ENCODE measurements at regions not wholly inside any gene's neighbourhood (a gene's known extent, or its start where the extent isn't known, plus 50 kb on each side); places are given as distances from the start of the nearest gene placed in this dataset.

DNA sequence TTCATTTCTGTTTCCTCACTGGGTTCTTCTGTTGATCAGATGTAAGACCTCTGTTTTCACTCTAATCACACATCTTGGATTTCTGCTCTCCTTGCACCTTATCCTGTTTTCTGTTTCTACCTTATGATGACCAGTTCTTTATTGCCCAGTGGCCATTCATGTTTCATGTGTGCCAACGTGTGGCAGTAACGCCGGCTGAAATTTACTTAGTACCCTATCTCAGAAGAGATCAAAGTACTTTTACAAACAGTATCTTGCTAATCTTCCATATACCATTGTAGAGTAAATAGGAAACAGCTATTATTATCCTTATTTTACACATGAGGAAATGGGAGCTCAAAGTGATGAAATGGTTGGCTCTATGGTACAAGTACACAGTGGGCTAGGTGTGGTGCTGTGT, 74.0 kb downstream of the GATA3 start:
- Histone ChIP-seq H3K4me3 (ENCODE audit: low read length in 2 of 2) (no peak overlapping the region), H3K27ac (ENCODE audit: low read length) (no peak overlapping the region), H3K9me3 (ENCODE audit: control insufficient read depth in 2 of 2, low read length in 2 of 2) (peaks cover 0 to 2% of the 10 kb centered on the region in 2 donors), H3K36me3 (ENCODE audit: control insufficient read depth in 2 of 2, insufficient read depth in 2 of 2, low read length in 2 of 2) (no peaks in the 10 kb centered on the region), H3K9ac (ENCODE audit: low read length in 2 of 2) (no peak overlapping the region), H3K27me3 (ENCODE audit: control insufficient read depth in 1 of 2, insufficient read depth in 2 of 2, low read length in 2 of 2) (no peaks in the 10 kb centered on the region), H3K4me1 (ENCODE audit: control insufficient read depth, insufficient read depth, low read length) (no peaks in the 10 kb centered on the region)

DNA sequence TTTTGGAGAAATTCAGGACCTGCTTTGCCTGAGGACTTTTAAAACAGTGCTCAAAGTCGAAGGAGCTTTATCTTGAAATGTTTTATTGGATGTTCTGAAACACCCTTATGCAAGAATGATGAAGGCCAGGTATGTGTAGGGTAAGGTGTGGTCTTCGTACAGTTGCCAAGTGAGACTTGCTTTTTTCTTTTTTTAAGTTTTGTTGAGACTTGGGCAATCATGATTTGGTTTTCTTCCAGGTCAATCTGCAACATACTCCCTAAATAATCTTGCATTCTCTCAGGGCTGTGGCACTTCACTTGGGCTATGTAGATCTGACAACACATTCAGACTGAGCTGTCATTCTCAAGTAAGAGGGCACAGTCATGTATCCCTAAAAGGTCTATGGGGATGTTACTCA, 75.0 kb downstream of the GATA3 start:
- H3K9me3 ChIP-seq (ENCODE audit: control insufficient read depth in 2 of 2, low read length in 2 of 2), result peaks cover 0 to 2% of the 10 kb centered on the region in 2 donors
- no peak overlapping the region for H3K27ac ChIP-seq (ENCODE audit: low read length)
- no peak overlapping the region for H3K4me3 ChIP-seq (ENCODE audit: low read length in 2 of 2)
- no peaks in the 10 kb centered on the region for H3K4me1 ChIP-seq (ENCODE audit: control insufficient read depth, insufficient read depth, low read length)
- H3K27me3 ChIP-seq (ENCODE audit: control insufficient read depth in 1 of 2, insufficient read depth in 2 of 2, low read length in 2 of 2), result no peaks in the 10 kb centered on the region
- H3K9ac ChIP-seq (ENCODE audit: low read length in 2 of 2), result no peak overlapping the region
- no peaks in the 10 kb centered on the region for H3K36me3 ChIP-seq (ENCODE audit: control insufficient read depth in 2 of 2, insufficient read depth in 2 of 2, low read length in 2 of 2)

DNA sequence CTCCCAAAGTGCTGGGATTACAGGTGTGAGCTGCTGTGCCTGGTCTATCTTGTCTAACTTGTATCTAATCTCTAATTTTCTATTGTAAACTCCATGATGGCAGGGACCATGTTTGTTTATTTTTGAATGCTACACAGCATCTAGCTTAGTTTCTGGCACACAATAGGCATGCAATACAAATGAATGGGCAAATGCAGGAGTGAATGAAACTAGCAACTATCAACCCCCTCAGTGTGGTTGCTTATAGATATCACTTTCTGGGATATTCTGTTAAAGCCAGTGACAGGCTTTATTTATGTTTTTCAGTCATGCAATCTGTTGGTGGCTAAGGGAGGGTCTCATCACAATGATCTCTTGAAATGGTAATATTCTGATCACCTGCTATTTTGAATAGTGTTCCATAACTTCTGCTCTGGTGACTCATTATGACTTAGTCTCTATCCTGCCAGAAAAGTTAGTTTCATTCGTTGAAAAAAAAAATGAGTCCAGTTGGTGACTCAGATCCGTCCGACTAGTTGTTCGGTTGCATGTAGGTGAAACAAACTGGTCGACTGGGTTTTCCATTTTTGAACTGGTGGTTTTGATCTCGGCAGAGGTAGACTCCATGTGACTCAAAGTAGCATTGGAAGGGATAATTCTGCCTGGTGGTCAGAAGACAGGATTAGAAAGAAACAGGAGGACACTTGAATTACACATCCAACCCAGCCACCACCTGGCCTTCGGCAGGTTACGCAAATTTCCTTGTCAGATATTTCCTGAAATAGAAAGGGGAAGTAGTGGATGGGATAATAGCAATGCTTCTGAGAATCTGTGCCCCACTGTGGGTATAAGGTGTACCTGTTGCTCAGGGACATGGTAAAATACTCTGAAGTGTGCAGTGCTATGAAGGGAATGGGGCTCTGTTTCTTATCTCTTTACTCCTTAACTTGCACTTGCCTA, 76.8 kb downstream of the GATA3 start:
- Histone ChIP-seq H3K4me1 (ENCODE audit: control insufficient read depth, insufficient read depth, low read length) (no peaks in the 10 kb centered on the region), H3K4me3 (ENCODE audit: low read length in 2 of 2) (no peak overlapping the region), H3K36me3 (ENCODE audit: control insufficient read depth in 2 of 2, insufficient read depth in 2 of 2, low read length in 2 of 2) (no peaks in the 10 kb centered on the region), H3K9ac (ENCODE audit: low read length in 2 of 2) (no peak overlapping the region), H3K9me3 (ENCODE audit: control insufficient read depth in 2 of 2, low read length in 2 of 2) (peaks cover 0 to 2% of the 10 kb centered on the region in 2 donors), H3K27ac (ENCODE audit: low read length) (no peak overlapping the region), H3K27me3 (ENCODE audit: control insufficient read depth in 1 of 2, insufficient read depth in 2 of 2, low read length in 2 of 2) (no peaks in the 10 kb centered on the region)

DNA sequence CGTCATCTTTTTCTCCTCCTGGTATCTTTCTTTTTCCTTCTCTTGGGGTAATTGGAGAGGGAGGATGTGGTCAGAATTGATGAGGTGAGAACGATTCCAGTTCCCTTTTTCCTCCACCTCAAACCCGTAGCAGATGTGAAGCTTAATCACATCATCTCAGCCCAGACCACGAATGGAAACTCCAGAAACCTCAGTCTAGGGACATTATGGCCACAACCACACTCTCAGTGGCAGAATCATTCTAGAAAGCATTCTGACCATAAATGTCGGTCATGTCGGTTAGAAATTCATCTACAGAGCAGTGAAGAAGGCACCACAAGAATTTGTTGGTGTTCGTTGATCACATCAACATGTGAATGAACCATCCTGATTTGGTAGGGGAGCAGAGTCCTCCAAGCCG, 78.7 kb downstream of the GATA3 start:
- Histone ChIP-seq H3K27me3 (ENCODE audit: control insufficient read depth in 1 of 2, insufficient read depth in 2 of 2, low read length in 2 of 2) (no peaks in the 10 kb centered on the region), H3K4me1 (ENCODE audit: control insufficient read depth, insufficient read depth, low read length) (no peaks in the 10 kb centered on the region), H3K36me3 (ENCODE audit: control insufficient read depth in 2 of 2, insufficient read depth in 2 of 2, low read length in 2 of 2) (no peaks in the 10 kb centered on the region), H3K4me3 (ENCODE audit: low read length in 2 of 2) (no peak overlapping the region), H3K9me3 (ENCODE audit: control insufficient read depth in 2 of 2, low read length in 2 of 2) (peaks cover 0 to 2% of the 10 kb centered on the region in 2 donors), H3K27ac (ENCODE audit: low read length) (no peak overlapping the region), H3K9ac (ENCODE audit: low read length in 2 of 2) (no peak overlapping the region)

DNA sequence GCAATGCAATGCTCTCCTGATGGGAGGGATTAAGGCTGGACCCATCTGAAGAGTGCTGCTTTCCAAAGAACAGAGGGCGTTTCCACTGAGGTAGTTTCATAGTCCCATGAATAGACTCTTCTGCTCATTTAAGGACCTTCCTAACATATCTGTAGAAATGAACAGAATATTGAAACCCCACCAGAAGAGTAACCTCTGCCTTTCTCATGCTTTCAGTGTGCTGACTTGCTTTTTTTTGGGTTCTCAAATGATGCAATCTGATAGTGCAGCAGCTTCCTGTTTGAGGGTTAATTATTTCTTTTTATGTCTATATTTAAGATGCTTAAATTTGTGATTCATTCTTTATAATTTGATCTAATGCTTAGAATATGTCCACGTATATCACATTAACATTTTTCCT, 82.2 kb downstream of the GATA3 start:
- no peak overlapping the region for H3K27ac ChIP-seq (ENCODE audit: low read length)
- no peak overlapping the region for H3K4me3 ChIP-seq (ENCODE audit: low read length in 2 of 2)
- no peaks in the 10 kb centered on the region for H3K4me1 ChIP-seq (ENCODE audit: control insufficient read depth, insufficient read depth, low read length)
- no peaks in the 10 kb centered on the region for H3K36me3 ChIP-seq (ENCODE audit: control insufficient read depth in 2 of 2, insufficient read depth in 2 of 2, low read length in 2 of 2)
- peaks cover 1 to 3% of the 10 kb centered on the region in 2 donors for H3K9me3 ChIP-seq (ENCODE audit: control insufficient read depth in 2 of 2, low read length in 2 of 2)
- H3K9ac ChIP-seq (ENCODE audit: low read length in 2 of 2), result no peak overlapping the region
- H3K27me3 ChIP-seq (ENCODE audit: control insufficient read depth in 1 of 2, insufficient read depth in 2 of 2, low read length in 2 of 2), result no peaks in the 10 kb centered on the region

DNA sequence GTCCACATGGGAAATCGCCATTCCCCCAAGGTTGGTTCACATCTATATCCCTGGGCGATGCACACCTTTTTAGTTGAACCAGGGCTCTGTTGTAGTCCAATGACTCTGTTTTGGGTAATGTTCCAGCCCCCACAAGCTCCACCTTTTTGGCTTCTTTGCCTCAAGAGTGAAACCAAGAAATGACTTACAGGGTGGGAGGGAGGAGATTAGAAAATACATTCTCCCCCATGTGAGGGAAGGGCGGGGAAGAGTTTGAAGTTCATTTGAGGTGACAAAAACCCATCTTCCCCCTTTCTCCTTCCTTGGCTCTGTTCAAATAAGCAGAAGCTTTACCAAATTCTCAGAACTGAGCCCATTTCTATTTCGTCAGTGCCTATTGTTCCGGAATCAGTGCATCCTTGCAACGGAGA, 82.8 kb downstream of the GATA3 start:
- Histone ChIP-seq H3K4me3 (ENCODE audit: low read length in 2 of 2) (no peak overlapping the region), H3K27ac (ENCODE audit: low read length) (no peak overlapping the region), H3K9me3 (ENCODE audit: control insufficient read depth in 2 of 2, low read length in 2 of 2) (peaks cover 0 to 3% of the 10 kb centered on the region in 2 donors), H3K27me3 (ENCODE audit: control insufficient read depth in 1 of 2, insufficient read depth in 2 of 2, low read length in 2 of 2) (no peaks in the 10 kb centered on the region), H3K4me1 (ENCODE audit: control insufficient read depth, insufficient read depth, low read length) (no peaks in the 10 kb centered on the region), H3K9ac (ENCODE audit: low read length in 2 of 2) (no peak overlapping the region), H3K36me3 (ENCODE audit: control insufficient read depth in 2 of 2, insufficient read depth in 2 of 2, low read length in 2 of 2) (no peaks in the 10 kb centered on the region)

DNA sequence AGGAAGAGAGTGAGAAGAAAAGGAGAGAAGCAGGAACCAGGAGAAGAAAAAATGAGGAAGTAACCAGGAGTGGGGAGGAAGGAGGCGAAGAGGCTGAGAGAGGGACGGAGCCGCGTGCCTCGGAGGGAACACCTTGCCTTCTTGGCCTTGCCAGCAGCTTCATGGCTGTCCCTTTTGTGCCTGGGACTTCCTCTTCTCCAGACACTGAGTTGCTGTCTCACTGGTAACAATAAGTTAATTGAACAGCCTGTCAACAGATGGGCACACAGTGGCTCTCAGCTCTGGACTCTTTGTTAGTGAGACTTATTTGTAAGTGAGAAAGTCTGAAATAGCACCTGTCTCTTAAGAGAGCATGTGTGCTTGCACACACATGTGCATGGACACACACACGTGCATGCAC, 83.2 kb downstream of the GATA3 start:
- no peaks in the 10 kb centered on the region for H3K27me3 ChIP-seq (ENCODE audit: control insufficient read depth in 1 of 2, insufficient read depth in 2 of 2, low read length in 2 of 2)
- H3K4me1 ChIP-seq (ENCODE audit: control insufficient read depth, insufficient read depth, low read length), result no peaks in the 10 kb centered on the region
- H3K27ac ChIP-seq (ENCODE audit: low read length), result no peak overlapping the region
- no peak overlapping the region for H3K9ac ChIP-seq (ENCODE audit: low read length in 2 of 2)
- H3K4me3 ChIP-seq (ENCODE audit: low read length in 2 of 2), result no peak overlapping the region
- no peaks in the 10 kb centered on the region for H3K36me3 ChIP-seq (ENCODE audit: control insufficient read depth in 2 of 2, insufficient read depth in 2 of 2, low read length in 2 of 2)
- peaks cover 0 to 3% of the 10 kb centered on the region in 2 donors for H3K9me3 ChIP-seq (ENCODE audit: control insufficient read depth in 2 of 2, low read length in 2 of 2)

DNA sequence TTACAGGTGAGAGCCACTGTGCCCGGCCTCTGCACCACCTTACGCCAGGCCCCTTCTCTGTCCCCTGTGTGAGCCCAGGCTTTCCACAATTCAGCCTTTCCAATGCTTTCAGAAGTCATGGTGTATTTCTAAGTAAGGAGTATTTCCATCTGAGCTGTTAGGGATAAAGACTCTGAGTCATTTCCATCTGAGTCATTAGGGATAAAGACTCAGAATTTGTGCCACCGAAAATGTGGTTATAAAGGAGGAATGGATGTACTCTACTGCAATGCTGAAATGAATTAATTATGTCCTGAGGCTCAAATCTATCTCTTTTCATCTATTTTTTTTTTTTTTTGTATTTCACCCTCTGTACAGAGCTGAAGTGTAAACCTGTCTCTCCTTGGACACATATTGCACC, 84.0 kb downstream of the GATA3 start:
- Histone ChIP-seq H3K27me3 (ENCODE audit: control insufficient read depth in 1 of 2, insufficient read depth in 2 of 2, low read length in 2 of 2) (no peaks in the 10 kb centered on the region), H3K9ac (ENCODE audit: low read length in 2 of 2) (no peak overlapping the region), H3K4me1 (ENCODE audit: control insufficient read depth, insufficient read depth, low read length) (no peaks in the 10 kb centered on the region), H3K9me3 (ENCODE audit: control insufficient read depth in 2 of 2, low read length in 2 of 2) (peaks cover 0 to 3% of the 10 kb centered on the region in 2 donors), H3K4me3 (ENCODE audit: low read length in 2 of 2) (no peak overlapping the region), H3K36me3 (ENCODE audit: control insufficient read depth in 2 of 2, insufficient read depth in 2 of 2, low read length in 2 of 2) (no peaks in the 10 kb centered on the region), H3K27ac (ENCODE audit: low read length) (no peak overlapping the region)

DNA sequence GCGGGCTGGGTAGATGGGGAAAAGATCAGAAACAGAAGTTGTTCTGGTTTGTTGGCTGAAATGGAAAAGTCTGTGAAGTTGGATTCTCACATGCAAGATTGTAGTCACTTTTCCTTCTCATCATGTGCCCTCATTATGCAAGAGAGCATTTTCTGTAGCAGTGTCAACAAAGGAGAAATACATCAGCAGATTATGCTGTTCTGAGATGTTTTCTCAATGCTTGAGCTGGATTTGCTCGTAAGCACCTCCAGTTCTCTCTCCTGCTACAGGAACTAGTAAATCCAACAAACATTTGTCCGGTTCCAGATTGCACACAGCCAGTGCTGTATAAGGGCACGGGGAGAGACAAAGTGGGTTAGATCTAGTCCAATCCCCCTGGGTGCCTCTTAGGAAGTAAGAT, 90.0 kb downstream of the GATA3 start:
- peaks cover 0 to 3% of the 10 kb centered on the region in 2 donors for H3K9me3 ChIP-seq (ENCODE audit: control insufficient read depth in 2 of 2, low read length in 2 of 2)
- H3K4me1 ChIP-seq (ENCODE audit: control insufficient read depth, insufficient read depth, low read length), result no peaks in the 10 kb centered on the region
- H3K27me3 ChIP-seq (ENCODE audit: control insufficient read depth in 1 of 2, insufficient read depth in 2 of 2, low read length in 2 of 2), result no peaks in the 10 kb centered on the region
- H3K36me3 ChIP-seq (ENCODE audit: control insufficient read depth in 2 of 2, insufficient read depth in 2 of 2, low read length in 2 of 2), result no peaks in the 10 kb centered on the region
- H3K27ac ChIP-seq (ENCODE audit: low read length), result no peak overlapping the region
- no peak overlapping the region for H3K9ac ChIP-seq (ENCODE audit: low read length in 2 of 2)
- H3K4me3 ChIP-seq (ENCODE audit: low read length in 2 of 2), result no peak overlapping the region

DNA sequence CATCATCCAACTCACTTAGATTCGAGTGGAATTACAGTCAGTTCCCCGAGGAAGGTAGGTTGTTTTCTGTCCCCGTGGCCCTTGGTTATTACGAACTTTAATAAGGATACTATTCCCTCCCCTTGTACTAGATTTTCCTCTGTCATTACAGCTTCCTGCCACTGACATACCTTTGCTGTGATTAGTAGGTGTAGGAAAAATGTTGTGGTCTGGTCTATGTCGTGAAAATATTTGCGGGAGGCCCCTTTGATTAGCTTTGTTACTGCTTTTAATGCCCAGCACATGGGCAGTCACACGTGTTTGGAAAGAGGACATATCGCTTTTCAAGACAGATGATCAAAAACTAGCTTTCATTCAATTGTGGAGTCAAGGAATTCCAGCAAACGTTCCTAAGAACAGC, 92.2 kb downstream of the GATA3 start:
- no peak overlapping the region for H3K4me3 ChIP-seq (ENCODE audit: low read length in 2 of 2)

DNA sequence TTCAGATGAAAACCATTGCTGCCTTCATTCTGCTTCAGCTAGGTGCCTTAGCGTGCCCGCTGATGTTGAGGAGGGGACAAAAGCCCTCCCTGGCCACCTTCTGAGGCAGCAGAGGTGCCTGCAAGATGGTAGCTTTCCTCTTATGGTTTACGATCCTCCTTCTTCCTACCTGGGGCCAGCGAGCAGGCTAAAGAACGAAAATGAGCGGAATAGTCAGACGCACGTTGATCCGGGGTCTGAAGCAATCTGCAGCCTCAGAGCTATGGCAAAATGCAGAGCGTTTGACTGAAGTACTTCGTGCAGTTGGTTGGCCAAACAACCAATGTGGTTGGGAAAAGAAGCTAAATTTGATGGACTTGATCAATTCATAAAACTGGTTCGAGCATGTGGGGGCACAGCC, 95.5 kb downstream of the GATA3 start:
- H3K27ac ChIP-seq (ENCODE audit: low read length), result no peak overlapping the region
- H3K9me3 ChIP-seq (ENCODE audit: control insufficient read depth in 2 of 2, low read length in 2 of 2), result no peaks in the 10 kb centered on the region
- H3K9ac ChIP-seq (ENCODE audit: low read length in 2 of 2), result no peak overlapping the region
- H3K4me1 ChIP-seq (ENCODE audit: control insufficient read depth, insufficient read depth, low read length), result no peaks in the 10 kb centered on the region
- no peaks in the 10 kb centered on the region for H3K36me3 ChIP-seq (ENCODE audit: control insufficient read depth in 2 of 2, insufficient read depth in 2 of 2, low read length in 2 of 2)
- no peak overlapping the region for H3K4me3 ChIP-seq (ENCODE audit: low read length in 2 of 2)
- peaks cover 3 to 4% of the 10 kb centered on the region in 2 donors for H3K27me3 ChIP-seq (ENCODE audit: control insufficient read depth in 1 of 2, insufficient read depth in 2 of 2, low read length in 2 of 2)

More for the DNA sequence above, 92.2 kb downstream of the GATA3 start:
- H3K27ac ChIP-seq (ENCODE audit: low read length), result no peak overlapping the region
- peaks cover 3 to 4% of the 10 kb centered on the region in 2 donors for H3K27me3 ChIP-seq (ENCODE audit: control insufficient read depth in 1 of 2, insufficient read depth in 2 of 2, low read length in 2 of 2)
- no peaks in the 10 kb centered on the region for H3K4me1 ChIP-seq (ENCODE audit: control insufficient read depth, insufficient read depth, low read length)
- no peak overlapping the region for H3K9ac ChIP-seq (ENCODE audit: low read length in 2 of 2)
- no peaks in the 10 kb centered on the region for H3K36me3 ChIP-seq (ENCODE audit: control insufficient read depth in 2 of 2, insufficient read depth in 2 of 2, low read length in 2 of 2)
- no peaks in the 10 kb centered on the region for H3K9me3 ChIP-seq (ENCODE audit: control insufficient read depth in 2 of 2, low read length in 2 of 2)
